Osteoblast (primary cell): ENCODE measurements at regions not wholly inside any gene's neighbourhood (a gene's known extent, or its start where the extent isn't known, plus 50 kb on each side); places are given as distances from the start of the nearest gene placed in this dataset.
A peak's percentile ranks its signal among the peaks of the same experiment; 100 is the strongest.

Experiments
- DNase-seq: peaks from one replicate; pipeline ENCODE4 v3.0.0; 2011; ENCODE audit warnings: low spot score, mixed read lengths; ENCODE audit not compliant: insufficient read length; ENCODE audit errors: missing footprints
- H2AFZ ChIP-seq: 2 replicates; pipeline ENCODE4 v1.6.0; 2011; ENCODE audit warnings: mild to moderate bottlenecking, low read length
- H3K27ac ChIP-seq: 2 replicates; pipeline ENCODE4 v1.5.1; 2011; ENCODE audit warnings: mild to moderate bottlenecking, low read depth, low read length, moderate library complexity
- H3K27me3 ChIP-seq: 2 replicates; pipeline ENCODE4 v1.6.0; 2012; ENCODE audit warnings: mild to moderate bottlenecking, control low read depth, inconsistent platforms, low read length, moderate library complexity; ENCODE audit not compliant: insufficient read depth
- H3K36me3 ChIP-seq: 2 replicates; pipeline ENCODE4 v1.5.1; 2011; ENCODE audit warnings: mild to moderate bottlenecking, low read length, control low read depth, moderate library complexity; ENCODE audit not compliant: insufficient read depth
- H3K4me1 ChIP-seq: 2 replicates; pipeline ENCODE4 v1.5.1; 2011; ENCODE audit warnings: mild to moderate bottlenecking, low read length, control low read depth, moderate library complexity; ENCODE audit not compliant: insufficient read depth
- H3K4me2 ChIP-seq: 2 replicates; pipeline ENCODE4 v1.6.0; 2011; ENCODE audit warnings: mild to moderate bottlenecking, low read length; ENCODE audit not compliant: insufficient read depth
- H3K4me3 ChIP-seq: fragments of 200-600 bp; sonication (generic); 3 replicates; pipeline ENCODE4 v1.5.1; 2012; ENCODE audit warnings: mild to moderate bottlenecking, low read length, inconsistent platforms; ENCODE audit not compliant: insufficient read depth
- H3K79me2 ChIP-seq: 2 replicates; pipeline ENCODE4 v1.6.0; 2012; ENCODE audit warnings: mild to moderate bottlenecking, low read length, control low read depth, inconsistent platforms; ENCODE audit not compliant: insufficient read depth
- H3K9me3 ChIP-seq: 2 replicates; pipeline ENCODE4 v1.5.1; 2011; ENCODE audit warnings: low read depth, low read length, control low read depth
- H4K20me1 ChIP-seq: 2 replicates; pipeline ENCODE4 v1.6.0; 2012; ENCODE audit warnings: mild to moderate bottlenecking, low read length, control low read depth; ENCODE audit not compliant: insufficient read depth
- CTCF ChIP-seq: IDR thresholded peaks from 2 replicates; pipeline ENCODE4 v1.5.1; 2011; ENCODE audit warnings: mild to moderate bottlenecking, low read depth, low read length, moderate library complexity; ENCODE audit errors: extremely low read depth

GRCh38 chr1:14017531-14017961 is 317.6 kb downstream of the PRDM2 start:
- no peak for TF ChIP-seq CTCF
- Histone ChIP-seq H3K36me3 (no peaks in the 10 kb centered on the region), H3K4me1 (no peaks in the 10 kb centered on the region), H3K9me3 (no peaks in the 10 kb centered on the region), H3K4me2 (no peak overlapping the region), H3K27ac (no peak overlapping the region), H3K27me3 (no peaks in the 10 kb centered on the region), H2AFZ (no peak overlapping the region), H3K4me3 (no peak overlapping the region), H3K79me2 (no peaks in the 10 kb centered on the region), H4K20me1 (no peaks in the 10 kb centered on the region)
- DNase-seq = no peak

GRCh38 chr1:14019461-14019860 is 319.5 kb downstream of the PRDM2 start:
- no peak overlapping the region for H3K4me2 ChIP-seq
- no peak for DNase-seq
- no peaks in the 10 kb centered on the region for H3K79me2 ChIP-seq
- no peak overlapping the region for H3K4me3 ChIP-seq
- H3K27ac ChIP-seq = no peak overlapping the region
- no peaks in the 10 kb centered on the region for H3K9me3 ChIP-seq
- H3K36me3 ChIP-seq = no peaks in the 10 kb centered on the region
- no peaks in the 10 kb centered on the region for H3K4me1 ChIP-seq
- H4K20me1 ChIP-seq = no peaks in the 10 kb centered on the region
- no peak overlapping the region for H2AFZ ChIP-seq
- H3K27me3 ChIP-seq = no peaks in the 10 kb centered on the region
- TF ChIP-seq CTCF = no peak

- Histone ChIP-seq H3K4me1 (no peaks in the 10 kb centered on the region), H3K27me3 (no peaks in the 10 kb centered on the region), H3K4me3 (no peak overlapping the region), H3K27ac (no peak overlapping the region), H4K20me1 (no peaks in the 10 kb centered on the region), H3K4me2 (no peak overlapping the region), H3K79me2 (no peaks in the 10 kb centered on the region), H3K36me3 (no peaks in the 10 kb centered on the region), H3K9me3 (no peaks in the 10 kb centered on the region), H2AFZ (no peak overlapping the region)
- DNase-seq = no peak
- TF ChIP-seq CTCF = no peak
Observed at GRCh38 chr1:14020006-14020405, 320.0 kb downstream of the PRDM2 start.

- H2AFZ ChIP-seq = no peak overlapping the region
- DNase-seq = peak; percentile 62
- no peaks in the 10 kb centered on the region for H3K27me3 ChIP-seq
- no peaks in the 10 kb centered on the region for H3K4me1 ChIP-seq
- no peak overlapping the region for H3K4me2 ChIP-seq
- no peaks in the 10 kb centered on the region for H4K20me1 ChIP-seq
- H3K79me2 ChIP-seq = no peaks in the 10 kb centered on the region
- H3K4me3 ChIP-seq = no peak overlapping the region
- TF ChIP-seq CTCF = no peak
- no peaks in the 10 kb centered on the region for H3K9me3 ChIP-seq
- H3K27ac ChIP-seq = no peak overlapping the region
- no peaks in the 10 kb centered on the region for H3K36me3 ChIP-seq
Observed at GRCh38 chr1:14027099-14027498, 327.1 kb downstream of the PRDM2 start.
